ENCODE measurements at regions not wholly inside any gene's neighbourhood (a gene's known extent, or its start where the extent isn't known, plus 50 kb on each side); places are given as distances from the start of the nearest gene placed in this dataset.

DNA sequence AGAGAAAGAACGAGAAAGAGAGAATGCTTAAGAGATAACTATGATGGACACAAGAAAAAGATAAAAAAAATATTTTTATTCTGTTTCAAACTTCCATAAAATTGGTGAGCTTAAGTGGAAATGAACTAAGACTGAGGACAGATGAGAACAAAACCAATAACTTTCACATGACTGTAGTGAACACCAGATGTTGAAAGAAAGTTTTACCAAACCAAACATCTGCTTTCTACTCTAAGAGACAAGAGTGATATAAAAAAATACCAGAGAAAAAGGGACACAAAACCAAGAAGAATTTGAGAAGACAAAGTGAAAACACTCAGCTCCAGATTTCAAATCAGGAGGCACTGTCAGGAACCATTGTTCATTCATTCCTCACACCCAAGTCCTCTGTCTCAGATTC is 147.9 kb downstream of the IMPG2 start:
- TF ChIP-seq CTCF (IDR thresholded peaks at IDR 0.05; ENCODE audit: low read depth, low read length): no peak
- H3K27me3 ChIP-seq: no peaks in the 10 kb centered on the region

GRCh38 chr3:101171681-101172191 is 148.6 kb downstream of the IMPG2 start:
- Histone ChIP-seq H3K27me3 (no peaks in the 10 kb centered on the region), H3K4me3 (ENCODE audit: low read depth, low read length) (no peak overlapping the region), H3K4me1 (peaks cover 13% of the 10 kb centered on the region), H3K9me3 (no peaks in the 10 kb centered on the region), H3K36me3 (no peaks in the 10 kb centered on the region)
- no peak for DNase-seq
- TF ChIP-seq CTCF (IDR thresholded peaks at IDR 0.05; ENCODE audit: low read depth, low read length): no peak

More for the DNA sequence above, 147.9 kb downstream of the IMPG2 start:
- Histone ChIP-seq H3K4me1 (peaks cover 13% of the 10 kb centered on the region), H3K9me3 (no peaks in the 10 kb centered on the region), H3K4me3 (ENCODE audit: low read depth, low read length) (no peak overlapping the region), H3K36me3 (no peaks in the 10 kb centered on the region)
- DNase-seq: no peak

DNA sequence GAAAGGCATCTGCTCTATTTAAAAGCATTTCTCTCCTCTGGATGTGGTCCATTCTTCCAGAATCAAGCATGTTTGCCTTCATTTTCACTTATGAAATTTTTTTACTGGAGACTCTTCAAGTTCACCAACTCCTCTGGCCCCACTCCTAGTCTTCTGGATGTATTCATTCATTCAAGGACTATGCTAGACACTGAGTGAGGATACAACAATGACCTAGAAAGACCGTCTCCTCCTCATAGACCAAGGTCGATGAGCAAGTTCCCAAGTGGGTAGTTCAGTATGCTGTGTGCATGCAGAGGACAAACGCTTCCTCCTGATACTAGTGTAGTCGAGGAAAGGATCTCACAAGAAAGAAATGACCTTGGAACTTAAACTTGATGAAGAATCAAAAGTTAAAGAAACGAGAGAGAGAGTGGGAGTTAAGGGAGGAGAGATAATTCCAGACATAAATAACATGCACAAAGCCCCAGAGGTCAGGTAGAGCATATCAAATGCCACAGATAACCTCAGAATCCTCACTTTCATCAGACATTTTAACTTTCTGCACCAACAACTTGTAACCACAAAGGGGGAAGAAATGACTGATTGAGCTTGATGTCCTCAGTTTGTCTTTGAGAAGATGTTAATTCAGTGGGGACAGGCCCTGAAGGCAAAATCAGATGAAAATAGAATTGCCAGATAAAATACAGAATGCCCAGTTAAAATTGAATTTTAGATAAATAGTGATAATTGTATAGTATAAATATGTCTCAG is 149.4 kb downstream of the IMPG2 start:
- DNase-seq: no peak
- Histone ChIP-seq H3K27me3 (no peaks in the 10 kb centered on the region), H3K36me3 (no peaks in the 10 kb centered on the region), H3K4me3 (ENCODE audit: low read depth, low read length) (no peak overlapping the region), H3K4me1 (peaks cover 13% of the 10 kb centered on the region), H3K9me3 (no peaks in the 10 kb centered on the region)
- no peak for TF ChIP-seq CTCF (IDR thresholded peaks at IDR 0.05; ENCODE audit: low read depth, low read length)

DNA sequence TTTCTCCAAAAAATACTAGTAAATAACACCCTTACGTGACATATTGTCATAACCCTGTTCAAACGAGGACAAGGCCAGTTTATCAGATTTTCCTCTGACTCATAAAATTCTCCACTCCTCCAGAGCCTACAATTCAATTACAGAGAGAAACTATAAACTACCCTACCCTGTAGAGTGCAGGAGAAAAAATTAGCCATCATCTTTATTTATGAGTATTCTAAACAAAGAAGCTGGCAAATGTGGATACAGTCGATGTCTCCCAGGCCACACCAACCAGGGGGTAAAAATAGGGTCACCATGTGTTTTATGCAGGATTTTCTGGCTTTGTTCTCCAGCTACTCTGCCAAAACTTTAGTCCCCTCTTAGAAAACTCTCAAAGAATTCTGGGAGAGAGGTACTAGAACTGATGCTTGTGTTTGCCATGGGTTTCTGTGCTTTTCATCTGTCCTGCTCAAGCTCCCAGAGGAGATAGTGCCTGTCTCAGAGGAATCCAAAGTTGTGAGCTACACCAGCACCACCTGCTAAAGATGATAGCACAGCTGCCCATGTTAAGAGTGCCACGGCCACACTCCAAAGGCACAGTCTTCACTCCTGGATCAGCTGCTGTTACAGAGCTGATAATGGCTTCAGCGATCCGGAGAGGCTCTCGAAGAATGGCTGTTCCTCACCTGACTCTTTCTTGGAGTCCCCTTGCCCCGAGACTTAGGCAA is 150.2 kb downstream of the IMPG2 start:
- no peak for TF ChIP-seq CTCF (IDR thresholded peaks at IDR 0.05; ENCODE audit: low read depth, low read length)
- H3K9me3 ChIP-seq: no peaks in the 10 kb centered on the region
- DNase-seq: no peak
- H3K4me3 ChIP-seq (ENCODE audit: low read depth, low read length): no peak overlapping the region
- no peaks in the 10 kb centered on the region for H3K27me3 ChIP-seq
- H3K4me1 ChIP-seq: peaks cover 13% of the 10 kb centered on the region
- H3K36me3 ChIP-seq: no peaks in the 10 kb centered on the region

DNA sequence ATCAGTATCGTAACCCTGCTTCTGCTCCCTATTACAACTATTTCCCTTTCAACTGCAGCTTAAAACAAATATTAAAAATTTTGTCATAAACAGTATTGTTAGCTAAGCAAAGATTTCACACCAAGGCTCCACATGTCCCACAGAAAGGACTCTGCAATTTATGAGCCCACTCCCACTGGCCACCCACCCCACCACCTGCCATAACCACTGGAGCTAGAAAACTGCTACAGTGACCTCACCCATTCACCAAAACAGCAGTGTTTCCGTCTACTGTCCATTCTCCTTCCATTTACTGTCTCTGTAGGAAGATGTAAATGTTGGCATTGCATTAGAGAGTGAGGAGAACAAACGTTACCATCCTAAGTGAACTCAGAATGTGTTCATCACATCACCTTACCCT is 150.9 kb downstream of the IMPG2 start:
- DNase-seq: no peak
- H3K36me3 ChIP-seq: no peaks in the 10 kb centered on the region
- no peaks in the 10 kb centered on the region for H3K9me3 ChIP-seq
- H3K4me1 ChIP-seq: peaks cover 13% of the 10 kb centered on the region
- H3K27me3 ChIP-seq: no peaks in the 10 kb centered on the region
- no peak for TF ChIP-seq CTCF (IDR thresholded peaks at IDR 0.05; ENCODE audit: low read depth, low read length)
- H3K4me3 ChIP-seq (ENCODE audit: low read depth, low read length): no peak overlapping the region

GRCh38 chr3:101167376-101167775 is 153.0 kb downstream of the IMPG2 start:
- Histone ChIP-seq H3K4me3 (ENCODE audit: low read depth, low read length) (no peak overlapping the region), H3K9me3 (no peaks in the 10 kb centered on the region), H3K36me3 (no peaks in the 10 kb centered on the region), H3K27me3 (no peaks in the 10 kb centered on the region), H3K4me1 (peaks cover 13% of the 10 kb centered on the region)
- no peak for TF ChIP-seq CTCF (IDR thresholded peaks at IDR 0.05; ENCODE audit: low read depth, low read length)
- DNase-seq: no peak
